Trophoblast cell (in vitro differentiated cells and primary cell): ENCODE measurements at regions not wholly inside any gene's neighbourhood (a gene's known extent, or its start where the extent isn't known, plus 50 kb on each side); places are given as distances from the start of the nearest gene placed in this dataset.
"Not testable (repeated sequence)": the region's sequence is repeated elsewhere in the genome, so short reads cannot be mapped to it uniquely, and the experiment has no call there.

Source experiments
- DNase-seq, 2 donors: peaks; one replicate each; pipeline ENCODE4 v3.0.0-alpha.2; 2016
- H2AFZ ChIP-seq: 2 replicates; pipeline ENCODE4 v1.6.1; 2013; ENCODE audit warnings: low read length, moderate library complexity, mild to moderate bottlenecking; ENCODE audit not compliant: insufficient read depth, poor library complexity
- H2AK5ac ChIP-seq: 2 replicates; pipeline ENCODE4 v1.6.1; 2013; ENCODE audit warnings: mild to moderate bottlenecking, low read length
- H2BK120ac ChIP-seq: 2 replicates; pipeline ENCODE4 v1.6.1; 2013; ENCODE audit warnings: low read length, mild to moderate bottlenecking, moderate library complexity; ENCODE audit not compliant: insufficient read depth, poor library complexity
- H2BK12ac ChIP-seq: 2 replicates; pipeline ENCODE4 v1.6.1; 2013; ENCODE audit warnings: mild to moderate bottlenecking, low read length, moderate library complexity
- H2BK5ac ChIP-seq: 2 replicates; pipeline ENCODE4 v1.6.1; 2013; ENCODE audit warnings: low read length, low read depth, moderate library complexity, mild to moderate bottlenecking; ENCODE audit not compliant: poor library complexity
- H3K14ac ChIP-seq: 2 replicates; pipeline ENCODE4 v1.6.1; 2013; ENCODE audit warnings: mild to moderate bottlenecking, low read length
- H3K18ac ChIP-seq: 2 replicates; pipeline ENCODE4 v1.6.1; 2013; ENCODE audit warnings: mild to moderate bottlenecking, low read length
- H3K23ac ChIP-seq: 2 replicates; pipeline ENCODE4 v1.6.1; 2013; ENCODE audit warnings: low read length
- H3K27ac ChIP-seq: 2 replicates; pipeline ENCODE4 v1.5.1; 2013; ENCODE audit warnings: low read depth, mild to moderate bottlenecking, inconsistent platforms, low read length, moderate library complexity
- H3K27me3 ChIP-seq: 2 replicates; pipeline ENCODE4 v1.6.1; 2013; ENCODE audit warnings: inconsistent platforms, mild to moderate bottlenecking, low read length, moderate library complexity; ENCODE audit not compliant: insufficient read depth
- H3K36me3 ChIP-seq, 2 experiments: 1 replicate in 1 of 2; 2 replicates in 1 of 2; pipeline ENCODE4 v1.6.1; 2013; ENCODE audit warnings: low read length in 2 of 2, mild to moderate bottlenecking in 2 of 2, moderate library complexity in 1 of 2; ENCODE audit not compliant: insufficient read depth in 2 of 2, control insufficient read depth in 1 of 2
- H3K4ac ChIP-seq: 2 replicates; pipeline ENCODE4 v1.6.1; 2013; ENCODE audit warnings: low read depth, mild to moderate bottlenecking, low read length, moderate library complexity
- H3K4me1 ChIP-seq, 2 experiments: 1 replicate in 1 of 2; 2 replicates in 1 of 2; pipeline ENCODE4 v1.6.1; 2013; ENCODE audit warnings: low read length in 2 of 2, mild to moderate bottlenecking in 2 of 2, moderate library complexity in 1 of 2; ENCODE audit not compliant: insufficient read depth in 2 of 2, control insufficient read depth in 1 of 2
- H3K4me2 ChIP-seq: 2 replicates; pipeline ENCODE4 v1.6.1; 2013; ENCODE audit warnings: inconsistent platforms, mild to moderate bottlenecking, low read length, moderate library complexity
- H3K4me3 ChIP-seq: 2 replicates; pipeline ENCODE4 v1.5.1; 2013; ENCODE audit warnings: mild to moderate bottlenecking, low read depth, low read length, inconsistent platforms
- H3K79me1 ChIP-seq: one replicate; pipeline ENCODE4 v1.6.1; 2013; ENCODE audit warnings: low read length
- H3K79me2 ChIP-seq: 2 replicates; pipeline ENCODE4 v1.6.1; 2013; ENCODE audit warnings: low read length, mild to moderate bottlenecking; ENCODE audit not compliant: control insufficient read depth, insufficient read depth, poor library complexity
- H3K9ac ChIP-seq: 2 replicates; pipeline ENCODE4 v1.6.1; 2013; ENCODE audit warnings: mild to moderate bottlenecking, low read length
- H3K9me3 ChIP-seq: 2 replicates; pipeline ENCODE4 v1.6.1; 2013; ENCODE audit warnings: low read depth, mild to moderate bottlenecking, control low read depth, inconsistent platforms, low read length; ENCODE audit not compliant: insufficient read depth
- H4K12ac ChIP-seq: 2 replicates; pipeline ENCODE4 v1.6.1; 2013; ENCODE audit warnings: low read depth, mild to moderate bottlenecking, low read length, moderate library complexity
- H4K8ac ChIP-seq: 2 replicates; pipeline ENCODE4 v1.6.1; 2013; ENCODE audit warnings: low read depth, mild to moderate bottlenecking, low read length, moderate library complexity
- H4K91ac ChIP-seq: one replicate; pipeline ENCODE4 v1.6.1; 2013; ENCODE audit warnings: low read depth, mild to moderate bottlenecking, low read length, moderate library complexity
- WGBS: extraction: QIAGEN DNeasy Blood & Tissue Kit; methylation state at CpG from one replicate; pipeline ENCODE4 v1.1.7; 2013; ENCODE audit warnings: missing lambda C conversion rate; ENCODE audit not compliant: insufficient read length, insufficient coverage; ENCODE audit errors: extremely low coverage; 5-methylcytosine and 5-hydroxymethylcytosine counted together

DNA sequence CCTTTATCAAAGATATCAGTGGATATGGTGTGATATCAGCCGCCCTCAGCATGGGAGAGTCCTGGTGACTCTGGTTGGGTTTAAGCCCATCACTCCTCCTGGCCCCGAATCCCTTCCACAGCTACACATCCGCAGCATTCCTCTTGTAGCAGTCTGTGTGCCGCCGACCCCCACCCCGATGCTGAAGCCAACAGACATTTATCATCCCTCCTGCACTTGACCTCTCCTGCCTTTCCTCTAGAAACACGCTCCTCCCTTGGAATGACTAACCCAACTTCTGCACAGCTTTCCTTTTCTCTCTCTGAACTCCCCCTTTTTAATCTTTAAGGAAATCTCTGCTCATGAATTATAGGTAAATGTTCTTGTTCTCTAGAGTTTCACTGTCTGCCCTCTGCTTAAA, 250.9 kb upstream of the FOXN3 start:
- DNase-seq: no peak
- no peak overlapping the region for H3K18ac ChIP-seq
- no CpG with 5 or more reads among the region's 7 CpGs for WGBS

GRCh38 chr14:89665300-89666081, 248.5 kb upstream of the FOXN3 start:
- H3K27ac ChIP-seq, DNase-seq, H3K14ac ChIP-seq, H4K12ac ChIP-seq, H2BK120ac ChIP-seq, H3K4ac ChIP-seq, H4K91ac ChIP-seq, H3K18ac ChIP-seq, H4K8ac ChIP-seq, H2AK5ac ChIP-seq, H3K4me2 ChIP-seq, H2AFZ ChIP-seq, H2BK12ac ChIP-seq, H3K4me3 ChIP-seq, H2BK5ac ChIP-seq, H3K9me3 ChIP-seq, H3K27me3 ChIP-seq, H3K4me1 ChIP-seq, H3K79me2 ChIP-seq, H3K79me1 ChIP-seq, H3K9ac ChIP-seq, H3K23ac ChIP-seq, H3K36me3 ChIP-seq: not testable (repeated sequence)
- no CpG with 5 or more reads among the region's 7 CpGs for WGBS

More for the DNA sequence above, 250.9 kb upstream of the FOXN3 start:
- no peak overlapping the region for H2BK120ac ChIP-seq
- no peak overlapping the region for H4K91ac ChIP-seq
- no peaks in the 10 kb centered on the region for H3K27me3 ChIP-seq
- H4K8ac ChIP-seq: no peak overlapping the region
- no peaks in the 10 kb centered on the region for H3K9me3 ChIP-seq
- no peaks in the 10 kb centered on the region for H3K79me1 ChIP-seq
- H3K4me3 ChIP-seq: no peak overlapping the region
- H2AK5ac ChIP-seq: no peak overlapping the region
- no peaks in the 10 kb centered on the region for H3K36me3 ChIP-seq
- no peak overlapping the region for H2AFZ ChIP-seq
- H3K4me2 ChIP-seq: no peak overlapping the region
- H3K4me1 ChIP-seq: peaks cover 5 to 12% of the 10 kb centered on the region in 2 experiments
- H3K14ac ChIP-seq: no peak overlapping the region
- no peak overlapping the region for H3K9ac ChIP-seq
- H2BK5ac ChIP-seq: no peak overlapping the region
- H3K4ac ChIP-seq: no peak overlapping the region
- H4K12ac ChIP-seq: no peak overlapping the region
- H3K23ac ChIP-seq: no peak overlapping the region
- H3K79me2 ChIP-seq: no peaks in the 10 kb centered on the region
- H3K27ac ChIP-seq: no peak overlapping the region
- H2BK12ac ChIP-seq: no peak overlapping the region

GRCh38 chr14:89661392-89661791, 244.4 kb upstream of the FOXN3 start:
- Histone ChIP-seq H3K9me3 (no peaks in the 10 kb centered on the region), H3K27me3 (no peaks in the 10 kb centered on the region), H3K79me2 (no peaks in the 10 kb centered on the region), H3K27ac (no peak overlapping the region), H2AFZ (no peak overlapping the region), H3K4ac (no peak overlapping the region), H3K4me1 (no peaks in the 10 kb centered on the region), H2AK5ac (no peak overlapping the region), H4K8ac (no peak overlapping the region), H3K9ac (no peak overlapping the region), H2BK12ac (no peak overlapping the region), H3K18ac (no peak overlapping the region), H3K79me1 (no peaks in the 10 kb centered on the region), H4K91ac (no peak overlapping the region), H3K4me3 (no peak overlapping the region), H3K23ac (no peak overlapping the region), H3K14ac (no peak overlapping the region), H3K4me2 (no peak overlapping the region), H2BK120ac (no peak overlapping the region), H2BK5ac (no peak overlapping the region), H4K12ac (no peak overlapping the region), H3K36me3 (no peaks in the 10 kb centered on the region)
- no peak for DNase-seq
- WGBS: no CpG with 5 or more reads among the region's 4 CpGs

- not testable (repeated sequence) for H3K4ac ChIP-seq, H2AK5ac ChIP-seq, H3K27ac ChIP-seq, H3K9ac ChIP-seq, H3K4me1 ChIP-seq, H3K79me1 ChIP-seq, H3K23ac ChIP-seq, H3K79me2 ChIP-seq, H2BK12ac ChIP-seq, H3K9me3 ChIP-seq, H4K91ac ChIP-seq, H4K8ac ChIP-seq, H3K4me3 ChIP-seq, H4K12ac ChIP-seq, H3K27me3 ChIP-seq, DNase-seq, H3K36me3 ChIP-seq, H3K18ac ChIP-seq, H2AFZ ChIP-seq, H2BK120ac ChIP-seq, H2BK5ac ChIP-seq, H3K14ac ChIP-seq, H3K4me2 ChIP-seq
- no CpG with 5 or more reads among the region's 6 CpGs for WGBS
Measured at GRCh38 chr14:89660625-89661233, 243.7 kb upstream of the FOXN3 start.
